ENCODE measurements at regions not wholly inside any gene's neighbourhood (a gene's known extent, or its start where the extent isn't known, plus 50 kb on each side); places are given as distances from the start of the nearest gene placed in this dataset.

- Histone ChIP-seq H3K9me2 (ENCODE audit: insufficient read depth, low read length) (no peaks in the 10 kb centered on the region), H3K27me3 (ENCODE audit: insufficient read depth, low read depth, low read length) (no peaks in the 10 kb centered on the region), H3K4me2 (ENCODE audit: low read length) (no peak overlapping the region), H4K20me1 (ENCODE audit: insufficient read depth) (no peaks in the 10 kb centered on the region), H3K36me3 (ENCODE audit: insufficient read depth, low read length) (no peaks in the 10 kb centered on the region), H3K9ac (ENCODE audit: low read length) (no peak overlapping the region), H3K79me2 (replicated peaks; ENCODE audit: insufficient read depth, low read length) (no peaks in the 10 kb centered on the region), H3K27ac (ENCODE audit: low read length) (no peak overlapping the region), H2AFZ (ENCODE audit: low read depth, low read length) (no peak overlapping the region), H3K9me3 (ENCODE audit: low read length) (no peaks in the 10 kb centered on the region), H3F3A (ENCODE audit: insufficient read depth, low read length, poor library complexity, severe bottlenecking) (no peaks in the 10 kb centered on the region), H3K4me3 (ENCODE audit: low read length) (no peak overlapping the region)
- TF ChIP-seq CTCF (IDR thresholded peaks at IDR 0.05; ENCODE audit: poor library complexity, severe bottlenecking) (no peak), RAD21 (conservative IDR thresholded peaks at IDR 0.05) (no peak), TAF1 (IDR thresholded peaks at IDR 0.05; ENCODE audit: low read depth) (no peak), POLR2AphosphoS5 (IDR thresholded peaks at IDR 0.05) (no peak), SMC3 (conservative IDR thresholded peaks at IDR 0.05; ENCODE audit: poor library complexity) (no peak), EZH2 (IDR thresholded peaks at IDR 0.05; ENCODE audit: borderline replicate concordance, insufficient read depth, low read length, poor library complexity, severe bottlenecking) (no peak), REST (IDR thresholded peaks at IDR 0.05; ENCODE audit: borderline replicate concordance) (no peak), EP300 (conservative IDR thresholded peaks at IDR 0.05; ENCODE audit: poor library complexity, severe bottlenecking) (no peak), MXI1 (conservative IDR thresholded peaks at IDR 0.05; ENCODE audit: poor library complexity, severe bottlenecking) (no peak)
Observed at GRCh38 chr6:140105241-140105640, 730.8 kb upstream of the CITED2 start.

GRCh38 chr6:140101818-140102217 lies 727.4 kb upstream of the CITED2 start:
- Histone ChIP-seq H3K9me2 (ENCODE audit: insufficient read depth, low read length) (no peaks in the 10 kb centered on the region), H3F3A (ENCODE audit: insufficient read depth, low read length, poor library complexity, severe bottlenecking) (no peaks in the 10 kb centered on the region), H3K9ac (ENCODE audit: low read length) (no peak overlapping the region), H3K36me3 (ENCODE audit: insufficient read depth, low read length) (no peaks in the 10 kb centered on the region), H3K4me2 (ENCODE audit: low read length) (no peak overlapping the region), H4K20me1 (ENCODE audit: insufficient read depth) (no peaks in the 10 kb centered on the region), H3K4me3 (ENCODE audit: low read length) (no peak overlapping the region), H2AFZ (ENCODE audit: low read depth, low read length) (no peak overlapping the region), H3K27ac (ENCODE audit: low read length) (no peak overlapping the region), H3K27me3 (ENCODE audit: insufficient read depth, low read depth, low read length) (no peaks in the 10 kb centered on the region), H3K9me3 (ENCODE audit: low read length) (no peaks in the 10 kb centered on the region), H3K79me2 (replicated peaks; ENCODE audit: insufficient read depth, low read length) (no peaks in the 10 kb centered on the region)
- no peak for TF ChIP-seq TAF1 (IDR thresholded peaks at IDR 0.05; ENCODE audit: low read depth)
- no peak for TF ChIP-seq REST (IDR thresholded peaks at IDR 0.05; ENCODE audit: borderline replicate concordance)
- TF ChIP-seq MXI1 (conservative IDR thresholded peaks at IDR 0.05; ENCODE audit: poor library complexity, severe bottlenecking), result no peak
- TF ChIP-seq POLR2AphosphoS5 (IDR thresholded peaks at IDR 0.05), result no peak
- no peak for TF ChIP-seq EZH2 (IDR thresholded peaks at IDR 0.05; ENCODE audit: borderline replicate concordance, insufficient read depth, low read length, poor library complexity, severe bottlenecking)
- no peak for TF ChIP-seq EP300 (conservative IDR thresholded peaks at IDR 0.05; ENCODE audit: poor library complexity, severe bottlenecking)
- no peak for TF ChIP-seq CTCF (IDR thresholded peaks at IDR 0.05; ENCODE audit: poor library complexity, severe bottlenecking)
- TF ChIP-seq SMC3 (conservative IDR thresholded peaks at IDR 0.05; ENCODE audit: poor library complexity), result no peak
- TF ChIP-seq RAD21 (conservative IDR thresholded peaks at IDR 0.05), result no peak

Measured in neural cell (in vitro differentiated cells).